Osteoblast (primary cell): ENCODE measurements at regions not wholly inside any gene's neighbourhood (a gene's known extent, or its start where the extent isn't known, plus 50 kb on each side); places are given as distances from the start of the nearest gene placed in this dataset.
A peak's percentile ranks its signal among the peaks of the same experiment; 100 is the strongest.

Experiments
- DNase-seq: peaks from one replicate; pipeline ENCODE4 v3.0.0; 2011; ENCODE audit warnings: low spot score, mixed read lengths; ENCODE audit not compliant: insufficient read length; ENCODE audit errors: missing footprints
- H2AFZ ChIP-seq: 2 replicates; pipeline ENCODE4 v1.6.0; 2011; ENCODE audit warnings: mild to moderate bottlenecking, low read length
- H3K27ac ChIP-seq: 2 replicates; pipeline ENCODE4 v1.5.1; 2011; ENCODE audit warnings: mild to moderate bottlenecking, low read depth, low read length, moderate library complexity
- H3K27me3 ChIP-seq: 2 replicates; pipeline ENCODE4 v1.6.0; 2012; ENCODE audit warnings: mild to moderate bottlenecking, control low read depth, inconsistent platforms, low read length, moderate library complexity; ENCODE audit not compliant: insufficient read depth
- H3K36me3 ChIP-seq: 2 replicates; pipeline ENCODE4 v1.5.1; 2011; ENCODE audit warnings: mild to moderate bottlenecking, low read length, control low read depth, moderate library complexity; ENCODE audit not compliant: insufficient read depth
- H3K4me1 ChIP-seq: 2 replicates; pipeline ENCODE4 v1.5.1; 2011; ENCODE audit warnings: mild to moderate bottlenecking, low read length, control low read depth, moderate library complexity; ENCODE audit not compliant: insufficient read depth
- H3K4me2 ChIP-seq: 2 replicates; pipeline ENCODE4 v1.6.0; 2011; ENCODE audit warnings: mild to moderate bottlenecking, low read length; ENCODE audit not compliant: insufficient read depth
- H3K4me3 ChIP-seq: fragments of 200-600 bp; sonication (generic); 3 replicates; pipeline ENCODE4 v1.5.1; 2012; ENCODE audit warnings: mild to moderate bottlenecking, low read length, inconsistent platforms; ENCODE audit not compliant: insufficient read depth
- H3K79me2 ChIP-seq: 2 replicates; pipeline ENCODE4 v1.6.0; 2012; ENCODE audit warnings: mild to moderate bottlenecking, low read length, control low read depth, inconsistent platforms; ENCODE audit not compliant: insufficient read depth
- H3K9me3 ChIP-seq: 2 replicates; pipeline ENCODE4 v1.5.1; 2011; ENCODE audit warnings: low read depth, low read length, control low read depth
- H4K20me1 ChIP-seq: 2 replicates; pipeline ENCODE4 v1.6.0; 2012; ENCODE audit warnings: mild to moderate bottlenecking, low read length, control low read depth; ENCODE audit not compliant: insufficient read depth
- TF ChIP-seq, protein P1 (sequence below): IDR thresholded peaks from 2 replicates; pipeline ENCODE4 v1.5.1; 2011; ENCODE audit warnings: mild to moderate bottlenecking, low read depth, low read length, moderate library complexity; ENCODE audit errors: extremely low read depth

DNA sequence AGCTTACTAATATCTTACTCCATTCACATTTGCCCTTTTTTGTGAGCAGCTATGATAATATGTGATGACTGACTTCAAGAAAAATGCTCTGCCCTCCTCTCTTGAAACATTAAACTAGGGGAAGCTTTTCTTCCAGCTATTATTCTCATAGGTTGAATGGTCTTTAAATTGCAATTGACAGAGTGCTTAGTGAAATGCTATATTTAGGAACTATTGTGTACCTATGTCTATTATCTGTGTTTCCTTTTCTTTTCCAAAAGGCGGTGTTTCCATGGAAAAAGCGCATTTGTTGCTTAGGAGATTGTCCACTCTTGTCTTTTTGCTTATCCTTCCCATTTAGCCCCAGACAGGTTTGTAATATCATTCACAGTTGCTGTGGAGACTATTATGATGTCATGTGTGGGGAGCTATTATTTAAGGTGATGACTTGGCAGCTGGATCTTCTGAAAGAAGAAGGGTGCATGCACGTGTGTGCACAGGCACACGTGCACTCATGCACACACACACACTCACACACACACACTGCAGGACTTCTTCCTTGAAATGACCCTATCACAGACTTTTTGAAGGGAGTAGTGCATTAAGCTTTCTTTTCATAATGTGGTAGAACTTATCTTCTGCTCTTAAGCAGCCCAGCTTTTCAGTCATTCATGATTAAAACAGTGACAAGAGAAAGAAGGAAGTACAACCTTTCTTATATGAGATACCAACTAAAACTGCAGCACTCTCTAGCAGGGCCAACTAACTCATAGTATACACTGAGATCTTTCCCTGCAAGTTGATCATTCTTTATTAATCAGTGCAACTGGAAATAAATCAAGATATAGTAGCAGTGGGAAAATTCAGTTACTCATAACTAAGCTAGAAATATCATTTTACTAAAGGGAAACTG lies 340.8 kb upstream of the MTNR1B start:
- H3K79me2 ChIP-seq, result no peaks in the 10 kb centered on the region
- H2AFZ ChIP-seq, result no peak overlapping the region
- no peak overlapping the region for H3K4me2 ChIP-seq
- no peaks in the 10 kb centered on the region for H3K27me3 ChIP-seq
- H3K36me3 ChIP-seq, result no peaks in the 10 kb centered on the region
- peak; percentile 58 for DNase-seq
- peak overlapping the region; percentile 75 for H3K27ac ChIP-seq
- no peaks in the 10 kb centered on the region for H4K20me1 ChIP-seq
- TF ChIP-seq, protein P1, sequence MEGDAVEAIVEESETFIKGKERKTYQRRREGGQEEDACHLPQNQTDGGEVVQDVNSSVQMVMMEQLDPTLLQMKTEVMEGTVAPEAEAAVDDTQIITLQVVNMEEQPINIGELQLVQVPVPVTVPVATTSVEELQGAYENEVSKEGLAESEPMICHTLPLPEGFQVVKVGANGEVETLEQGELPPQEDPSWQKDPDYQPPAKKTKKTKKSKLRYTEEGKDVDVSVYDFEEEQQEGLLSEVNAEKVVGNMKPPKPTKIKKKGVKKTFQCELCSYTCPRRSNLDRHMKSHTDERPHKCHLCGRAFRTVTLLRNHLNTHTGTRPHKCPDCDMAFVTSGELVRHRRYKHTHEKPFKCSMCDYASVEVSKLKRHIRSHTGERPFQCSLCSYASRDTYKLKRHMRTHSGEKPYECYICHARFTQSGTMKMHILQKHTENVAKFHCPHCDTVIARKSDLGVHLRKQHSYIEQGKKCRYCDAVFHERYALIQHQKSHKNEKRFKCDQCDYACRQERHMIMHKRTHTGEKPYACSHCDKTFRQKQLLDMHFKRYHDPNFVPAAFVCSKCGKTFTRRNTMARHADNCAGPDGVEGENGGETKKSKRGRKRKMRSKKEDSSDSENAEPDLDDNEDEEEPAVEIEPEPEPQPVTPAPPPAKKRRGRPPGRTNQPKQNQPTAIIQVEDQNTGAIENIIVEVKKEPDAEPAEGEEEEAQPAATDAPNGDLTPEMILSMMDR, result no peak
- H3K9me3 ChIP-seq, result no peaks in the 10 kb centered on the region
- H3K4me1 ChIP-seq, result peaks cover 14% of the 10 kb centered on the region
- H3K4me3 ChIP-seq, result no peak overlapping the region

DNA sequence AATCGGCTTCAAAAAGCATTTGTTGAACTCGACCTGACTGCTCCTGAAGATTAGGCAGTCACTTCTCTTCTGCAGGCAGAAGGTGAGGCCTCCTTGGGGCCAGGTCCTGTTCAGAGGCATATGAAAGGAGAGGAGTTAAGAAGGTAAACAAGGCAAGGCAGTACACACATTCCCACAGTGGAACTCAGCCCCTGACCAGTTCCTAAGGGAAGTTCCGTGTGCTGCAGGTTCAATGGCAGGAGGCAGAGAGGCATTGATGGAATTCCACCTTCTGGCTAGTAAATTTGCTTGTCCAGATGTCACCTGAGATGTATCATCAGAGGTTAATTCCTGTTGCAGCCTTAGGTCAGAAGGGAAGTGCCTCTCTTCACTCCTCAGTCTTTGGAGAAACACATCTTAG lies 337.0 kb upstream of the MTNR1B start:
- Histone ChIP-seq H3K9me3 (no peaks in the 10 kb centered on the region), H3K27me3 (no peaks in the 10 kb centered on the region), H3K4me3 (no peak overlapping the region), H3K36me3 (no peaks in the 10 kb centered on the region), H3K79me2 (no peaks in the 10 kb centered on the region), H3K27ac (no peak overlapping the region), H3K4me1 (peaks cover 13% of the 10 kb centered on the region), H2AFZ (no peak overlapping the region), H4K20me1 (no peaks in the 10 kb centered on the region), H3K4me2 (no peak overlapping the region)
- no peak for DNase-seq
- TF ChIP-seq, protein P1, result no peak

DNA sequence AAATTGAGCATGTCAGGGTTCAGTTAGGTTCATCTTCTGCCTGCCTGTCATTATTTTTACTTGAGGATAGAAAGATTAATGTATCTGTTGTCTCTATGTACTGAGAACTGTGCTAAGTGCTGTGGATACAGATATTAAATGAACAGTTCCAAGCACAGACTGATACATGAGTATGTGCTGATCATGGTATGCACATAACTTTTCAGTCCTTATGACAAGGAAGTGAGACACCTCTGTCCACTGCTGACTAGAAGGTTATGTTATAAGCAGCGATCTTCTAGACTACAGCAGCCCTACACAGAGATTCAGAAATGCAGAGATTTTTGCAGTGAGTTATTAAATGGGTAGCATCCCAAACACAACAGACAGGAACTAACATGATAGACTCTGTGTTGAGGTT lies 335.6 kb upstream of the MTNR1B start:
- no peak overlapping the region for H3K4me3 ChIP-seq
- TF ChIP-seq, protein P1, result no peak
- H3K27ac ChIP-seq, result no peak overlapping the region
- no peaks in the 10 kb centered on the region for H3K27me3 ChIP-seq
- H3K4me2 ChIP-seq, result no peak overlapping the region
- peaks cover 2% of the 10 kb centered on the region for H3K4me1 ChIP-seq
- no peaks in the 10 kb centered on the region for H3K9me3 ChIP-seq
- no peaks in the 10 kb centered on the region for H3K36me3 ChIP-seq
- H3K79me2 ChIP-seq, result no peaks in the 10 kb centered on the region
- H4K20me1 ChIP-seq, result no peaks in the 10 kb centered on the region
- H2AFZ ChIP-seq, result no peak overlapping the region
- DNase-seq, result no peak

DNA sequence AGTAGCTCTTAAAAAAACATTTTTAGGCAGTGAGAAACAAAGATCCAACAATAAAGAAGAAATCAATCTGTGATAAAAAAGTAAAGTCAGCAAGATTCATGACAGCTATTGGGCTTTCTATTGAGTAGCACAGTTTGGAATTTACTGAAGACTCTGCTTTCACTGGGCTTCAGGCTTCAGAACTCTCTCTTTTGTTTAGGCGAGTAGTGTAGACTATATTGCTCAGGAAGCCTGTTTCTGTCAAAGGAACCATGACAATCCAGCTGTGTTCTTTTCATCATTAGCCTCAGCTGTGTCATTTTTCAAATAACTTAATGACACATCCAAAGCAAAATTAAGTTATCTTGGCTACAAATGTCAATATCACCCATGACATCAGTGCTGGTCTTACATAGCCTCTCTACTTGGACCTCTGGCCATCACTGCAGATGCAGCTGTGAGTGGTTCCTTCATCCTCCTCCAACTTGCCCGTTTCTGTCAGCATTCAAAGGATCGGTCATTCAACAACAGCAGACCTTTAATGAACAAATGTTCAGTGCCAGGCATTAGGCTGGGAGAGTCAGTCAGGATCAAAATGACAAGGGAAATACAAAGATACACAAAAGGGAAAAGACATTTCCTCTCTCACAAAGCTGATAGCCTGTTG lies 332.8 kb upstream of the MTNR1B start:
- Histone ChIP-seq H3K36me3 (no peaks in the 10 kb centered on the region), H3K79me2 (no peaks in the 10 kb centered on the region), H3K27me3 (no peaks in the 10 kb centered on the region), H2AFZ (no peak overlapping the region), H3K4me3 (no peak overlapping the region), H3K4me1 (no peaks in the 10 kb centered on the region), H3K9me3 (no peaks in the 10 kb centered on the region), H4K20me1 (no peaks in the 10 kb centered on the region), H3K27ac (no peak overlapping the region), H3K4me2 (no peak overlapping the region)
- DNase-seq, result no peak
- TF ChIP-seq, protein P1, result no peak
